GM21717 (cell line): ENCODE measurements at regions not wholly inside any gene's neighbourhood (a gene's known extent, or its start where the extent isn't known, plus 50 kb on each side); places are given as distances from the start of the nearest gene placed in this dataset.

Experiments
- ATAC-seq: cut with Tn5 transposase; IDR thresholded peaks from one replicate; pipeline ENCODE4 v1.9.1; 2021; ENCODE audit warnings: mild to moderate bottlenecking, moderate library complexity; ENCODE audit not compliant: unreplicated experiment

- no peak for ATAC-seq
Measured at GRCh38 chr19:28403690-28404089, 809.3 kb downstream of the UQCRFS1 start.

- no peak for ATAC-seq
Measured at GRCh38 chr19:28402701-28403290, 810.2 kb downstream of the UQCRFS1 start.

GRCh38 chr19:28401739-28402424 lies 811.1 kb downstream of the UQCRFS1 start:
- ATAC-seq: no peak

GRCh38 chr19:28400953-28401671 lies 811.8 kb downstream of the UQCRFS1 start:
- ATAC-seq: no peak

- ATAC-seq: no peak
Measured at GRCh38 chr19:28399187-28399586, 813.8 kb downstream of the UQCRFS1 start.

- no peak for ATAC-seq
Measured at GRCh38 chr19:28397800-28398199, 815.2 kb downstream of the UQCRFS1 start.

GRCh38 chr19:28397306-28397705 lies 815.6 kb downstream of the UQCRFS1 start:
- ATAC-seq: no peak

GRCh38 chr19:28396287-28396831 lies 816.6 kb downstream of the UQCRFS1 start:
- no peak for ATAC-seq

GRCh38 chr19:28394725-28395124 lies 818.2 kb downstream of the UQCRFS1 start:
- no peak for ATAC-seq

- ATAC-seq: no peak
Measured at GRCh38 chr19:28393574-28394336, 819.2 kb downstream of the UQCRFS1 start.

- no peak for ATAC-seq
Measured at GRCh38 chr19:28388988-28389387, 824.0 kb downstream of the UQCRFS1 start.

- no peak for ATAC-seq
Measured at GRCh38 chr19:28387507-28387906, 825.4 kb downstream of the UQCRFS1 start.

GRCh38 chr19:28386470-28386869 lies 826.5 kb downstream of the UQCRFS1 start:
- no peak for ATAC-seq

- ATAC-seq: no peak
Measured at GRCh38 chr19:28386066-28386465, 826.9 kb downstream of the UQCRFS1 start.

- no peak for ATAC-seq
Measured at GRCh38 chr19:28377077-28377476, 835.9 kb downstream of the UQCRFS1 start.

- no peak for ATAC-seq
Measured at GRCh38 chr19:28374971-28375370, 838.0 kb downstream of the UQCRFS1 start.

- ATAC-seq: no peak
Measured at GRCh38 chr19:28372576-28373247, 840.2 kb downstream of the UQCRFS1 start.

- no peak for ATAC-seq
Measured at GRCh38 chr19:28367146-28367545, 845.8 kb downstream of the UQCRFS1 start.

GRCh38 chr19:28363254-28363653 lies 849.7 kb downstream of the UQCRFS1 start:
- ATAC-seq: no peak
